ENCODE measurements at regions not wholly inside any gene's neighbourhood (a gene's known extent, or its start where the extent isn't known, plus 50 kb on each side); places are given as distances from the start of the nearest gene placed in this dataset.
"Not testable (repeated sequence)": the region's sequence is repeated elsewhere in the genome, so short reads cannot be mapped to it uniquely, and the experiment has no call there.

DNA sequence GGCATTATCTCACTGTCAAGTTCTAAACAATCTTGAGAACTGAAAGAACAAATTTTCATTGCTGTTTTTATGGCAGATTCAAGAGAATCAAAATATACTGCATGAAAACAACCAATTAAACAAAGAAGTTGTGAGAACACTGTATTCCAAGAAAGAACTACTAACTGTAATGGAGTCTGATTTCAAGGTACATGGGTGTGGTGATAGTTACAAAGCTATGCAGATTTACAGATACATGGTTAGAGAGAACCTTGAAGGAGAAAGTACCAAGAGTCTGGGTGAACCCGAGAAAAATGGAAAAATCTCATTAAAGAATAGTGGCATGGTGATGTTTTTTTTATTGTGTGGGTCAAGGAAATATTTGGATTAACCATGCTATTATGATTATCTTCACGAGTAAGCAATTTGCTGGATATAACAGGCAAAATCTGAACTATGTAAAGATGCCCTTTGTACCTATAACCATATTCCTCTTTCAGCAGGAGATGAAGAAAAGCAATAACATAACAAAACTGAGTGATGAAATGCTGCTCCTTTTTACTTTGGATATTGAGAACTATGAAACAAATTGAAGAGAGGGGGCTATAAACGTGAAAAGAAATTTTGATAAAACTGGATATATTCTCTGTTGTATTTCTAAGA is 100.4 kb downstream of the PLSCR2 start:
- no peak overlapping the region for H3K4me3 ChIP-seq
- no peaks in the 10 kb centered on the region for H3K9me3 ChIP-seq
- intact Hi-C loops (cut with DNase I), result no loop called here
- H3K27ac ChIP-seq, result no peak overlapping the region
- no peaks in the 10 kb centered on the region for H3K27me3 ChIP-seq
- WGBS, 2 donors, result 54 to 63% methylated on average over 3 of the region's 3 CpGs
- ATAC-seq (no peak), DNase-seq (no peak)
- no peak for TF ChIP-seq POLR2A (IDR thresholded peaks at IDR 0.05)
- TF ChIP-seq, protein P1, sequence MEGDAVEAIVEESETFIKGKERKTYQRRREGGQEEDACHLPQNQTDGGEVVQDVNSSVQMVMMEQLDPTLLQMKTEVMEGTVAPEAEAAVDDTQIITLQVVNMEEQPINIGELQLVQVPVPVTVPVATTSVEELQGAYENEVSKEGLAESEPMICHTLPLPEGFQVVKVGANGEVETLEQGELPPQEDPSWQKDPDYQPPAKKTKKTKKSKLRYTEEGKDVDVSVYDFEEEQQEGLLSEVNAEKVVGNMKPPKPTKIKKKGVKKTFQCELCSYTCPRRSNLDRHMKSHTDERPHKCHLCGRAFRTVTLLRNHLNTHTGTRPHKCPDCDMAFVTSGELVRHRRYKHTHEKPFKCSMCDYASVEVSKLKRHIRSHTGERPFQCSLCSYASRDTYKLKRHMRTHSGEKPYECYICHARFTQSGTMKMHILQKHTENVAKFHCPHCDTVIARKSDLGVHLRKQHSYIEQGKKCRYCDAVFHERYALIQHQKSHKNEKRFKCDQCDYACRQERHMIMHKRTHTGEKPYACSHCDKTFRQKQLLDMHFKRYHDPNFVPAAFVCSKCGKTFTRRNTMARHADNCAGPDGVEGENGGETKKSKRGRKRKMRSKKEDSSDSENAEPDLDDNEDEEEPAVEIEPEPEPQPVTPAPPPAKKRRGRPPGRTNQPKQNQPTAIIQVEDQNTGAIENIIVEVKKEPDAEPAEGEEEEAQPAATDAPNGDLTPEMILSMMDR (IDR thresholded peaks at IDR 0.05), result no peak
- H3K36me3 ChIP-seq (replicated peaks in 1 of 2; ENCODE audit: insufficient read depth in 1 of 2, low read depth in 2 of 2), result no peaks in the 10 kb centered on the region
- no peaks in the 10 kb centered on the region for H3K4me1 ChIP-seq

DNA sequence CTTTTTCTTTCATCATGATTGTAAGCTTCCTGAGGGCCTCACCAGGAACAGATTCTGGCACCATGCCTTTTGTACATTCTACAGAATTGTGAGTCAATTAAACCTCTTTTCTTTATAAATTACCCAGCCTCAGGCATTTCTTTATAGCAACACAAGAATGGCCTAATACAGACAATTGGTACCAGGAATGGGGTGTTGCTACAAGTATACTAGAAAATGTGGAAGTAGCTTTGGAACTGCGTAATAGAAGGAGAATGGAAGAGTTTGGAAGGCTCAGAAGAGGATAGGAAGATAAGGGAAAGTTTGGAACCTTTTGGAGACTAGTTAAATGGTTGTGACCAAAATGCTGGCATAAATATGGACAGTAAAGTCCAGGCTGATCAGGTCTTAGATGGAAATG is 108.9 kb upstream of the PLSCR4 start:
- intact Hi-C loops (cut with DNase I), result no loop called here
- no peak for DNase-seq
- no peaks in the 10 kb centered on the region for H3K9me3 ChIP-seq
- H3K27ac ChIP-seq, result no peak overlapping the region
- no peaks in the 10 kb centered on the region for H3K27me3 ChIP-seq
- WGBS, 2 donors, result 71 to 83% methylated on average over 1 of the region's 1 CpG
- no peaks in the 10 kb centered on the region for H3K36me3 ChIP-seq (replicated peaks in 1 of 2; ENCODE audit: insufficient read depth in 1 of 2, low read depth in 2 of 2)
- H3K4me1 ChIP-seq, result no peaks in the 10 kb centered on the region
- H3K4me3 ChIP-seq, result no peak overlapping the region
- ATAC-seq, result no peak
- TF ChIP-seq POLR2A (IDR thresholded peaks at IDR 0.05), result no peak
- TF ChIP-seq, protein P1 (IDR thresholded peaks at IDR 0.05), result no peak

DNA sequence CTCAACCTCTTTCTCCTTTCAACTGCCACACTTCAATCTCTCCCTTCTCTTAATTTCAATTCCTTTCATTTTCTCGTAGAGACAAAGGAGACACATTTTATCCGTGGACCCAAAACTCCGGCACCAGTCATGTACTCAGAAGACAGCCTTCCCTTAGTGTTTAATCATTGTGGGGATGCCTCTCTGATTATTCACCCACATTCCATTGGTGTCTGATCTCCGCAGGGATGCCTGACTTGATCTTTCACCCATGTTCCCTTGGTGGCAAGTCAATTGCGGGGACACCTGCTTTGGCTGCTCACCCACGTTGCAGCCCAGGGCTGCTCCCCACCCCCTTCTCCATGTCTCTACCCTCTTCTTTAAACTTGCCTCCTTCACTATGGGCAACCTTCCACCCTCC is 103.5 kb upstream of the PLSCR4 start:
- intact Hi-C loops (cut with DNase I); H3K4me3 ChIP-seq; H3K9me3 ChIP-seq; H3K4me1 ChIP-seq; DNase-seq; H3K27me3 ChIP-seq; ATAC-seq; H3K36me3 ChIP-seq (replicated peaks in 1 of 2; ENCODE audit: insufficient read depth in 1 of 2, low read depth in 2 of 2); H3K27ac ChIP-seq: not testable (repeated sequence)
- WGBS, 2 donors, result 89 to 90% methylated on average over 6 of the region's 6 CpGs

DNA sequence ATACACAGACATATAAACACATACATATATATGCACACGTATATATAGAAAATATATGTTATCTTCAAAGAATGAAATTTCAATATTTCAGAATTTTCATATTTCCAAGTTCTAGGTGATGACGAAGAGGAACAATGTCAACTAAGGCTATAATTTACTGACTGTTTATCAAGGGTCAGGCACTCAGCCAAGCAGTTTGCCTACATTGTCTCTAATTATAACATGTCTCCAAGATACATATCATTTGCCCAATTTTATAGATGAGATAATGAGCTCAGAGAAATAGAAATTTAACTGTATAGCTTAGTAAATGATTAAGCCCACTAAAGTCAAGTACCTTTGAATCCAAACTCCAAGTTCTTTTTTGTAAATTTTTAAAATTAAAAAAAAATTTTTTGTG is 99.9 kb upstream of the PLSCR4 start:
- no peak overlapping the region for H3K27ac ChIP-seq
- WGBS, 2 donors, result 88% methylated on average over 2 of the region's 2 CpGs
- no peaks in the 10 kb centered on the region for H3K36me3 ChIP-seq (replicated peaks in 1 of 2; ENCODE audit: insufficient read depth in 1 of 2, low read depth in 2 of 2)
- no peak for TF ChIP-seq POLR2A (IDR thresholded peaks at IDR 0.05)
- TF ChIP-seq, protein P1 (IDR thresholded peaks at IDR 0.05), result no peak
- no peaks in the 10 kb centered on the region for H3K9me3 ChIP-seq
- DNase-seq (no peak), ATAC-seq (no peak)
- no peak overlapping the region for H3K4me3 ChIP-seq
- H3K4me1 ChIP-seq, result no peaks in the 10 kb centered on the region
- intact Hi-C loops (cut with DNase I), result no loop called here
- H3K27me3 ChIP-seq, result no peaks in the 10 kb centered on the region

DNA sequence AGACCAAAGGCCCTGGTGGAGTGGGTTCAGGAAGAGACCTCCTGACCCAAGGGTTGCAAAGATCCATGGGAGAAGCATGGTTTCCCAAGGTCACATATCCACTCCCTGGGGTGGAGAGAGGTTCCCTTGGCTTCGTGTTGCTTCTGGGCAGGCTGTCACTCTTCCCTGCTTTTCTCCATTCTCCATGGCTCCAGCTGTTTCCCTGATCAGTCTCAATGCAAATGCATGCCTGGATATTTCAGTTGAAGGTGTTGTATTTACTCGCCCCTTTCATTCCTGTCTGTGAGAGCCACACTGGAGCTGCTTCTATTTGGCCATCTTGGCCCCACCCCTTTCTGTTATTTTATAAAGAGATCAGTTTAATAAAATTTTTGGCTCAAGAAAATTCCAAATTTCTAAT is 95.0 kb upstream of the PLSCR4 start:
- Histone ChIP-seq H3K27ac (no peak overlapping the region), H3K27me3 (no peaks in the 10 kb centered on the region), H3K9me3 (no peaks in the 10 kb centered on the region), H3K4me3 (no peak overlapping the region), H3K36me3 (replicated peaks in 1 of 2; ENCODE audit: insufficient read depth in 1 of 2, low read depth in 2 of 2) (no peaks in the 10 kb centered on the region), H3K4me1 (no peaks in the 10 kb centered on the region)
- ATAC-seq, result no peak
- WGBS, 2 donors, result 75 to 80% methylated on average over 2 of the region's 2 CpGs
- no peak for DNase-seq
- intact Hi-C loops (cut with DNase I), result no loop called here
- TF ChIP-seq, protein P1 (IDR thresholded peaks at IDR 0.05), result no peak
- no peak for TF ChIP-seq POLR2A (IDR thresholded peaks at IDR 0.05)
